ENCODE measurements at regions not wholly inside any gene's neighbourhood (a gene's known extent, or its start where the extent isn't known, plus 50 kb on each side); places are given as distances from the start of the nearest gene placed in this dataset.

- Mint-ChIP-seq H3K27ac (no peak overlapping the region), H3K36me3 (ENCODE audit: low read depth) (no peaks in the 10 kb centered on the region), H3K4me1 (ENCODE audit: low read depth) (no peaks in the 10 kb centered on the region), H3K27me3 (ENCODE audit: low read depth) (no peaks in the 10 kb centered on the region), H3K4me3 (no peak overlapping the region), H3K9me3 (ENCODE audit: insufficient read depth) (no peaks in the 10 kb centered on the region)
- DNase-seq: no peak
- ChIA-PET CTCF (no interaction called here), POLR2A (no interaction called here)
- ATAC-seq: no peak
Observed at GRCh38 chr3:147740928-147741327, 331.8 kb downstream of the ZIC1 start.

- Mint-ChIP-seq H3K36me3 (ENCODE audit: low read depth) (no peaks in the 10 kb centered on the region), H3K4me3 (no peak overlapping the region), H3K9me3 (ENCODE audit: insufficient read depth) (peaks cover 6% of the 10 kb centered on the region), H3K27me3 (ENCODE audit: low read depth) (no peaks in the 10 kb centered on the region), H3K4me1 (ENCODE audit: low read depth) (no peaks in the 10 kb centered on the region), H3K27ac (no peak overlapping the region)
- ChIA-PET CTCF (no interaction called here), POLR2A (no interaction called here)
- ATAC-seq: no peak
- DNase-seq: no peak
Observed at GRCh38 chr3:147744967-147745366, 335.8 kb downstream of the ZIC1 start.

- H3K4me3 Mint-ChIP-seq: no peak overlapping the region
- no peak overlapping the region for H3K27ac Mint-ChIP-seq
- no peak for ATAC-seq
- no peaks in the 10 kb centered on the region for H3K36me3 Mint-ChIP-seq (ENCODE audit: low read depth)
- no peaks in the 10 kb centered on the region for H3K9me3 Mint-ChIP-seq (ENCODE audit: insufficient read depth)
- no peak for DNase-seq
- no peaks in the 10 kb centered on the region for H3K4me1 Mint-ChIP-seq (ENCODE audit: low read depth)
- POLR2A ChIA-PET: no interaction called here
- CTCF ChIA-PET: no interaction called here
- no peaks in the 10 kb centered on the region for H3K27me3 Mint-ChIP-seq (ENCODE audit: low read depth)
Observed at GRCh38 chr3:147755310-147755709, 346.1 kb downstream of the ZIC1 start.

GRCh38 chr3:147756476-147756875, 347.3 kb downstream of the ZIC1 start:
- ChIA-PET POLR2A (no interaction called here), CTCF (no interaction called here)
- H3K9me3 Mint-ChIP-seq (ENCODE audit: insufficient read depth): no peaks in the 10 kb centered on the region
- H3K4me1 Mint-ChIP-seq (ENCODE audit: low read depth): no peaks in the 10 kb centered on the region
- no peak overlapping the region for H3K27ac Mint-ChIP-seq
- H3K36me3 Mint-ChIP-seq (ENCODE audit: low read depth): no peaks in the 10 kb centered on the region
- no peaks in the 10 kb centered on the region for H3K27me3 Mint-ChIP-seq (ENCODE audit: low read depth)
- DNase-seq (no peak), ATAC-seq (no peak)
- no peak overlapping the region for H3K4me3 Mint-ChIP-seq

- Mint-ChIP-seq H3K27me3 (ENCODE audit: low read depth) (no peaks in the 10 kb centered on the region), H3K27ac (no peak overlapping the region)
Observed at GRCh38 chr3:147757866-147758265, 348.7 kb downstream of the ZIC1 start.

GRCh38 chr3:147758771-147759170, 349.6 kb downstream of the ZIC1 start:
- ChIA-PET CTCF (no interaction called here), POLR2A (no interaction called here)
- Mint-ChIP-seq H3K27me3 (ENCODE audit: low read depth) (no peaks in the 10 kb centered on the region), H3K36me3 (ENCODE audit: low read depth) (no peaks in the 10 kb centered on the region), H3K27ac (no peak overlapping the region), H3K9me3 (ENCODE audit: insufficient read depth) (no peaks in the 10 kb centered on the region), H3K4me1 (ENCODE audit: low read depth) (no peaks in the 10 kb centered on the region), H3K4me3 (no peak overlapping the region)
- ATAC-seq (no peak), DNase-seq (no peak)

More at GRCh38 chr3:147757866-147758265, 348.7 kb downstream of the ZIC1 start:
- ChIA-PET POLR2A (no interaction called here), CTCF (no interaction called here)
- no peaks in the 10 kb centered on the region for H3K4me1 Mint-ChIP-seq (ENCODE audit: low read depth)
- no peak overlapping the region for H3K4me3 Mint-ChIP-seq
- no peak for DNase-seq
- no peaks in the 10 kb centered on the region for H3K36me3 Mint-ChIP-seq (ENCODE audit: low read depth)
- no peaks in the 10 kb centered on the region for H3K9me3 Mint-ChIP-seq (ENCODE audit: insufficient read depth)
- no peak for ATAC-seq

GRCh38 chr3:147760085-147760484, 350.9 kb downstream of the ZIC1 start:
- H3K27me3 Mint-ChIP-seq (ENCODE audit: low read depth): no peaks in the 10 kb centered on the region
- POLR2A ChIA-PET: no interaction called here
- no peaks in the 10 kb centered on the region for H3K4me1 Mint-ChIP-seq (ENCODE audit: low read depth)
- ATAC-seq (no peak), DNase-seq (no peak)
- no peaks in the 10 kb centered on the region for H3K36me3 Mint-ChIP-seq (ENCODE audit: low read depth)
- H3K4me3 Mint-ChIP-seq: no peak overlapping the region
- H3K9me3 Mint-ChIP-seq (ENCODE audit: insufficient read depth): no peaks in the 10 kb centered on the region
- no peak overlapping the region for H3K27ac Mint-ChIP-seq
- CTCF ChIA-PET: no interaction called here

- H3K4me3 Mint-ChIP-seq: no peak overlapping the region
- H3K36me3 Mint-ChIP-seq (ENCODE audit: low read depth): no peaks in the 10 kb centered on the region
- no peak for DNase-seq
- CTCF ChIA-PET: no interaction called here
- ATAC-seq: no peak
- no peaks in the 10 kb centered on the region for H3K27me3 Mint-ChIP-seq (ENCODE audit: low read depth)
- no peaks in the 10 kb centered on the region for H3K4me1 Mint-ChIP-seq (ENCODE audit: low read depth)
- peaks cover 4% of the 10 kb centered on the region for H3K9me3 Mint-ChIP-seq (ENCODE audit: insufficient read depth)
- H3K27ac Mint-ChIP-seq: no peak overlapping the region
- POLR2A ChIA-PET: no interaction called here
Observed at GRCh38 chr3:147760941-147761340, 351.8 kb downstream of the ZIC1 start.

- DNase-seq: no peak
- H3K36me3 Mint-ChIP-seq (ENCODE audit: low read depth): no peaks in the 10 kb centered on the region
- ChIA-PET POLR2A (no interaction called here), CTCF (no interaction called here)
- H3K27me3 Mint-ChIP-seq (ENCODE audit: low read depth): no peaks in the 10 kb centered on the region
- ATAC-seq: no peak
- no peak overlapping the region for H3K4me3 Mint-ChIP-seq
- H3K27ac Mint-ChIP-seq: no peak overlapping the region
- H3K9me3 Mint-ChIP-seq (ENCODE audit: insufficient read depth): no peaks in the 10 kb centered on the region
- no peaks in the 10 kb centered on the region for H3K4me1 Mint-ChIP-seq (ENCODE audit: low read depth)
Observed at GRCh38 chr3:147773116-147773630, 364.0 kb downstream of the ZIC1 start.

- ATAC-seq (no peak), DNase-seq (no peak)
- no peaks in the 10 kb centered on the region for H3K4me1 Mint-ChIP-seq (ENCODE audit: low read depth)
- POLR2A ChIA-PET: no interaction called here
- H3K36me3 Mint-ChIP-seq (ENCODE audit: low read depth): no peaks in the 10 kb centered on the region
- no peak overlapping the region for H3K27ac Mint-ChIP-seq
- H3K27me3 Mint-ChIP-seq (ENCODE audit: low read depth): no peaks in the 10 kb centered on the region
- no peak overlapping the region for H3K4me3 Mint-ChIP-seq
- H3K9me3 Mint-ChIP-seq (ENCODE audit: insufficient read depth): peaks cover 3% of the 10 kb centered on the region
- CTCF ChIA-PET: no interaction called here
Observed at GRCh38 chr3:147775411-147775810, 366.2 kb downstream of the ZIC1 start.

- H3K4me1 Mint-ChIP-seq (ENCODE audit: low read depth): no peaks in the 10 kb centered on the region
- H3K36me3 Mint-ChIP-seq (ENCODE audit: low read depth): no peaks in the 10 kb centered on the region
- H3K27me3 Mint-ChIP-seq (ENCODE audit: low read depth): no peaks in the 10 kb centered on the region
- POLR2A ChIA-PET: no interaction called here
- ATAC-seq: no peak
- CTCF ChIA-PET: no interaction called here
- no peak for DNase-seq
- peaks cover 3% of the 10 kb centered on the region for H3K9me3 Mint-ChIP-seq (ENCODE audit: insufficient read depth)
- no peak overlapping the region for H3K4me3 Mint-ChIP-seq
- no peak overlapping the region for H3K27ac Mint-ChIP-seq
Observed at GRCh38 chr3:147775816-147776530, 366.8 kb downstream of the ZIC1 start.

GRCh38 chr3:147793841-147794240, 384.7 kb downstream of the ZIC1 start:
- ChIA-PET POLR2A (no interaction called here), CTCF (no interaction called here)
- no peak for DNase-seq
- no peak overlapping the region for H3K4me3 Mint-ChIP-seq
- H3K4me1 Mint-ChIP-seq (ENCODE audit: low read depth): no peaks in the 10 kb centered on the region
- H3K36me3 Mint-ChIP-seq (ENCODE audit: low read depth): no peaks in the 10 kb centered on the region
- no peak overlapping the region for H3K27ac Mint-ChIP-seq
- no peaks in the 10 kb centered on the region for H3K9me3 Mint-ChIP-seq (ENCODE audit: insufficient read depth)
- no peak for ATAC-seq
- H3K27me3 Mint-ChIP-seq (ENCODE audit: low read depth): no peaks in the 10 kb centered on the region

GRCh38 chr3:147794596-147794995, 385.4 kb downstream of the ZIC1 start:
- H3K36me3 Mint-ChIP-seq (ENCODE audit: low read depth): no peaks in the 10 kb centered on the region
- H3K4me1 Mint-ChIP-seq (ENCODE audit: low read depth): no peaks in the 10 kb centered on the region
- H3K27me3 Mint-ChIP-seq (ENCODE audit: low read depth): no peaks in the 10 kb centered on the region
- H3K27ac Mint-ChIP-seq: no peak overlapping the region
- ATAC-seq (no peak), DNase-seq (no peak)
- no peak overlapping the region for H3K4me3 Mint-ChIP-seq
- CTCF ChIA-PET: no interaction called here
- no peaks in the 10 kb centered on the region for H3K9me3 Mint-ChIP-seq (ENCODE audit: insufficient read depth)
- POLR2A ChIA-PET: no interaction called here

Data from activated CD8-positive, alpha-beta T cell treated with anti-CD3 and anti-CD28 coated beads, Interleukin-2, amount 10 ng/mL, durations not matched to agents 7 days and 5 days (primary cell).